GM23248 (cell line): ENCODE measurements at regions not wholly inside any gene's neighbourhood (a gene's known extent, or its start where the extent isn't known, plus 50 kb on each side); places are given as distances from the start of the nearest gene placed in this dataset.

Experiments used
- EZH2 ChIP-seq: fragments of 200-600 bp; sonication (generic); IDR thresholded peaks from 2 replicates; pipeline ENCODE4 v1.6.1; 2018; ENCODE audit warnings: antibody characterized with exemption, mild to moderate bottlenecking; ENCODE audit not compliant: insufficient read depth, poor library complexity, severe bottlenecking
- EZH2phosphoT487 ChIP-seq: fragments of 200-600 bp; sonication (generic); IDR thresholded peaks from 2 replicates; pipeline ENCODE4 v1.6.1; 2018; ENCODE audit warnings: antibody characterized with exemption, moderate library complexity, mild to moderate bottlenecking, low read depth; ENCODE audit not compliant: insufficient read depth

DNA sequence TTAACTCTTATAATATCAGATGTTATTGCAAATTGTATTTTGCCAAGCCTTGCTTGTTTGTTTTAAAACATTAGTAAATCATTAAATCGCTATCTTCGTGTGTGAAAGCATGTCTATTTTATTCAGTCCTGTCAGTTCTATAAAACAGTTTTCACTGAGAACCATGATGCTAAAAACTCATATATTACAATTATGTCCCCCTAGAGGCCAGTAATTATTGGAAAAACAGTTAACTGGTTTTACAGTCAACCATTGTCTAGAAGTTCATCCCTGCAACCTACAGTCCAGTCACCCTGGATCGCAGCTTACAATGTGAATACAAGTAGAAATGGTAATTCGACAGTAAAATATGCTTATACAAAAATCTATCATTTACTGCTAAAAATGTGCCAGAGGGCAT lies 311.5 kb upstream of the ROBO2 start:
- no peak for TF ChIP-seq EZH2
- no peak for TF ChIP-seq EZH2phosphoT487
